OCI-M1 (cell line): ENCODE measurements at regions not wholly inside any gene's neighbourhood (a gene's known extent, or its start where the extent isn't known, plus 50 kb on each side); places are given as distances from the start of the nearest gene placed in this dataset.

Source experiments
- DNase-seq: peaks from one replicate; lab custom pipeline; 2025; lab: John Stamatoyannopoulos, UW

GRCh38 chr14:65250162-65250495, 147.8 kb upstream of the MAX start:
- no peak for DNase-seq

GRCh38 chr14:65251213-65251612, 148.9 kb upstream of the MAX start:
- no peak for DNase-seq

- DNase-seq, result no peak
Measured at GRCh38 chr14:65252482-65253255, 150.4 kb upstream of the MAX start.

GRCh38 chr14:65255029-65255545, 152.8 kb upstream of the MAX start:
- DNase-seq, result no peak

- DNase-seq, result no peak
Measured at GRCh38 chr14:65255583-65256461, 153.5 kb upstream of the MAX start.

GRCh38 chr14:65256714-65257113, 154.4 kb upstream of the MAX start:
- DNase-seq, result no peak

- DNase-seq, result no peak
Measured at GRCh38 chr14:65257425-65257824, 155.1 kb upstream of the FUT8 start.

- DNase-seq, result no peak
Measured at GRCh38 chr14:65258391-65258790, 154.1 kb upstream of the FUT8 start.

GRCh38 chr14:65259000-65259399, 153.5 kb upstream of the FUT8 start:
- DNase-seq, result no peak

- no peak for DNase-seq
Measured at GRCh38 chr14:65260786-65261185, 151.7 kb upstream of the FUT8 start.

- DNase-seq, result no peak
Measured at GRCh38 chr14:65261425-65261920, 151.1 kb upstream of the FUT8 start.

GRCh38 chr14:65261946-65262345, 150.6 kb upstream of the FUT8 start:
- no peak for DNase-seq

- DNase-seq, result no peak
Measured at GRCh38 chr14:65263177-65263788, 149.2 kb upstream of the FUT8 start.

- peak; percentile 38 for DNase-seq
Measured at GRCh38 chr14:65267856-65268255, 144.7 kb upstream of the FUT8 start.

GRCh38 chr14:65268594-65268993, 143.9 kb upstream of the FUT8 start:
- peak; percentile 14 for DNase-seq

GRCh38 chr14:65269732-65270131, 142.8 kb upstream of the FUT8 start:
- no peak for DNase-seq

- DNase-seq, result no peak
Measured at GRCh38 chr14:65277027-65277426, 135.5 kb upstream of the FUT8 start.

GRCh38 chr14:65277580-65278270, 134.8 kb upstream of the FUT8 start:
- peak; percentile 81 for DNase-seq

GRCh38 chr14:65278589-65278988, 133.9 kb upstream of the FUT8 start:
- no peak for DNase-seq

- DNase-seq, result no peak
Measured at GRCh38 chr14:65279510-65279909, 133.0 kb upstream of the FUT8 start.

GRCh38 chr14:65279958-65280357, 132.6 kb upstream of the FUT8 start:
- DNase-seq, result no peak

GRCh38 chr14:65280653-65281052, 131.9 kb upstream of the FUT8 start:
- no peak for DNase-seq
